ENCODE measurements at regions not wholly inside any gene's neighbourhood (a gene's known extent, or its start where the extent isn't known, plus 50 kb on each side); places are given as distances from the start of the nearest gene placed in this dataset.
"Not testable (repeated sequence)": the region's sequence is repeated elsewhere in the genome, so short reads cannot be mapped to it uniquely, and the experiment has no call there.

GRCh38 chr9:18299449-18299848 is 174.5 kb upstream of the ADAMTSL1 start:
- TF ChIP-seq POLR2AphosphoS5 (IDR thresholded peaks at IDR 0.05) (peak; percentile 35), CTCF (IDR thresholded peaks at IDR 0.05) (no peak)
- H3K27me3 ChIP-seq (replicated peaks; ENCODE audit: insufficient read depth): no peaks in the 10 kb centered on the region
- no peaks in the 10 kb centered on the region for H3K9me3 ChIP-seq
- no peak overlapping the region for H3K27ac ChIP-seq
- intact Hi-C loops (cut with DNase I): no loop called here
- peaks cover 2% of the 10 kb centered on the region for H3K4me1 ChIP-seq (replicated peaks)
- 54% methylated on average over 5 of the region's 5 CpGs for WGBS
- no peaks in the 10 kb centered on the region for H3K36me3 ChIP-seq
- H3K4me3 ChIP-seq: no peak overlapping the region
- no peak for DNase-seq (ENCODE audit: low spot score)

- H3K4me1 ChIP-seq (replicated peaks); intact Hi-C loops (cut with DNase I); DNase-seq (ENCODE audit: low spot score); H3K36me3 ChIP-seq; H3K27ac ChIP-seq; H3K9me3 ChIP-seq; H3K4me3 ChIP-seq; H3K27me3 ChIP-seq (replicated peaks; ENCODE audit: insufficient read depth): not testable (repeated sequence)
- 78% methylated on average over 10 of the region's 10 CpGs for WGBS
These were observed 168.7 kb upstream of the ADAMTSL1 start for GRCh38 chr9:18305167-18305806.

- 95% methylated on average over 14 of the region's 14 CpGs for WGBS
- H3K9me3 ChIP-seq: no peaks in the 10 kb centered on the region
- H3K4me3 ChIP-seq: no peak overlapping the region
These were observed 159.6 kb upstream of the ADAMTSL1 start for GRCh38 chr9:18314316-18314715.

GRCh38 chr9:18317896-18318295 is 156.1 kb upstream of the ADAMTSL1 start:
- WGBS: 94% methylated on average over 1 of the region's 1 CpG
- H3K36me3 ChIP-seq: no peaks in the 10 kb centered on the region
- no peaks in the 10 kb centered on the region for H3K4me1 ChIP-seq (replicated peaks)
- no peaks in the 10 kb centered on the region for H3K9me3 ChIP-seq
- H3K27me3 ChIP-seq (replicated peaks; ENCODE audit: insufficient read depth): no peaks in the 10 kb centered on the region
- no peak overlapping the region for H3K4me3 ChIP-seq
- H3K27ac ChIP-seq: no peak overlapping the region
- TF ChIP-seq CTCF (IDR thresholded peaks at IDR 0.05) (no peak), POLR2A (IDR thresholded peaks at IDR 0.05) (no peak), POLR2AphosphoS5 (IDR thresholded peaks at IDR 0.05) (no peak)
- intact Hi-C loops (cut with DNase I): no loop called here
- no peak for DNase-seq (ENCODE audit: low spot score)

More at GRCh38 chr9:18314316-18314715, 159.6 kb upstream of the ADAMTSL1 start:
- Histone ChIP-seq H3K4me1 (replicated peaks) (no peaks in the 10 kb centered on the region), H3K36me3 (no peaks in the 10 kb centered on the region), H3K27me3 (replicated peaks; ENCODE audit: insufficient read depth) (no peaks in the 10 kb centered on the region), H3K27ac (no peak overlapping the region)
- no peak for DNase-seq (ENCODE audit: low spot score)
- no peak for TF ChIP-seq CTCF (IDR thresholded peaks at IDR 0.05)
- TF ChIP-seq POLR2A (IDR thresholded peaks at IDR 0.05): no peak
- TF ChIP-seq POLR2AphosphoS5 (IDR thresholded peaks at IDR 0.05): no peak
- intact Hi-C loops (cut with DNase I): no loop called here

- no peaks in the 10 kb centered on the region for H3K4me1 ChIP-seq (replicated peaks)
- no peaks in the 10 kb centered on the region for H3K27me3 ChIP-seq (replicated peaks; ENCODE audit: insufficient read depth)
- H3K27ac ChIP-seq: no peak overlapping the region
- intact Hi-C loops (cut with DNase I): no loop called here
- no peak overlapping the region for H3K4me3 ChIP-seq
- no peaks in the 10 kb centered on the region for H3K36me3 ChIP-seq
- H3K9me3 ChIP-seq: no peaks in the 10 kb centered on the region
- WGBS: 50% methylated on average over 2 of the region's 2 CpGs
- DNase-seq (ENCODE audit: low spot score): no peak
- TF ChIP-seq POLR2AphosphoS5 (IDR thresholded peaks at IDR 0.05) (no peak), POLR2A (IDR thresholded peaks at IDR 0.05) (no peak), CTCF (IDR thresholded peaks at IDR 0.05) (no peak)
These were observed 154.0 kb upstream of the ADAMTSL1 start for GRCh38 chr9:18319918-18320445.

All from prostate gland (tissue), 2 donors.